22Rv1 (cell line): ENCODE measurements at regions not wholly inside any gene's neighbourhood (a gene's known extent, or its start where the extent isn't known, plus 50 kb on each side); places are given as distances from the start of the nearest gene placed in this dataset.
"Not testable (repeated sequence)": the region's sequence is repeated elsewhere in the genome, so short reads cannot be mapped to it uniquely, and the experiment has no call there.

Experiments
- CTCF ChIP-seq: fragments of 450-650 bp; IDR thresholded peaks from 2 replicates; pipeline ENCODE4 v1.5.1; 2017; ENCODE audit warnings: mild to moderate bottlenecking
- ZFX ChIP-seq: fragments of 450-650 bp; IDR thresholded peaks from 2 replicates; pipeline ENCODE4 v1.6.1; 2017; ENCODE audit warnings: antibody characterized with exemption, borderline replicate concordance

DNA sequence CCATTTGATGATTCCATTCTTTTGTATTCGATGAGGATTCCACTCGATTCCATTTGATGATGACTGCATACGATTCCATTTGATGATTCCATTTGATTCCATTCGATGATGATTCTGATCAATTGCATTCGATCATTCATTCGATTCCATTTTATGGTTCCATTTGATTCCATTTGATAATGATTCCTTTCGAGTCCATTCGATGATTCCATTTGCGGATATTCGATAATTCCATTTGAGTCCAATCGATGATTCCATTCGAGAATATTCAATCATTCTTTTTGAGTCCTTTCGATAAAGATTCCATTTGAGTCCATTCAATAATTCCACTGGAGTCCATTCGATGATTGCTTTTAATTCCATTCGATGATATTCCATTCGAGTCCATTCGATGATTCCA is 239.1 kb downstream of the SHCBP1 start:
- not testable (repeated sequence) for TF ChIP-seq CTCF, ZFX
